GM18870 (cell line): ENCODE measurements at regions not wholly inside any gene's neighbourhood (a gene's known extent, or its start where the extent isn't known, plus 50 kb on each side); places are given as distances from the start of the nearest gene placed in this dataset.
"Not testable (repeated sequence)": the region's sequence is repeated elsewhere in the genome, so short reads cannot be mapped to it uniquely, and the experiment has no call there.

Experiments
- ATAC-seq: cut with Tn5 transposase; IDR thresholded peaks from one replicate; pipeline ENCODE4 v1.9.1; 2021; ENCODE audit warnings: moderate library complexity; ENCODE audit not compliant: unreplicated experiment

GRCh38 chr14:23829736-23830471, 123.7 kb upstream of the DHRS4 start:
- no peak for ATAC-seq

DNA sequence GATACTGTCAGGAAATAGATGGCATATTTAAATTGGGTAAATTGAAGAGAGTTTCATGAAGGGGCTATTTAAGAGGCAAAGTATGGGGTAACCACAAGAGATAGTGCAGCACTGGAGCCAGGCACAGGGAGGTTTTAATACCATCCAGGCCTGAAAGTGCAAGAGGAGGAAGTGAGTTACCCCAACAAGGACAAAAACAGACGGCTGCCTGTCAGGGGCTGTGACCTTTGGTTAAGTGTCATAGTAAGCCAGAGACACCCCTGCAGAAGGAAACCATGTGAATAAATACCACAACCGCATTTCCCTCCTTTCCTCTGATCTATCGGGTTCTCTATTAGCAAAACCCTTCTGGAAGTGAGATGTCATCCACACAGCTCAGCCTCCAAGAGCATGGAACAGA, 122.0 kb upstream of the DHRS4 start:
- ATAC-seq = no peak

DNA sequence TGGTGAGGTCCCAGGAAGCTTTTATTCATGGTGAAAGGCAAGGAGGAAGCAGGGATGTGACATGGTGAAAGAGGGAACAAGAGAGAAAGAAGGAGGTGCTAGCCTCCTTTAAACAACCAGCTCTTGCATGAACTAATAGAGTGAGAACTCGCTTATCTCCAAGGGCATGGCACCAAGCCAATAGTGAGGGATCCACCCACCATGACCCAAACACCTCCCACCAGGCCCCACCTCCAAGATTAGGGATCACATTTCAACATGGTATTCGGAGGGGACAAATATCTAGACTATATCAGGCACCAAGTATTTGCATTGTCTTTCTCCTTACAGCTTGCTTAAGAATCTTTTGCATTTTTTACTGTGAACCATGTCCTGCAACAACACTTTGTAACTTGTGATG, 91.9 kb upstream of the DHRS4 start:
- no peak for ATAC-seq

DNA sequence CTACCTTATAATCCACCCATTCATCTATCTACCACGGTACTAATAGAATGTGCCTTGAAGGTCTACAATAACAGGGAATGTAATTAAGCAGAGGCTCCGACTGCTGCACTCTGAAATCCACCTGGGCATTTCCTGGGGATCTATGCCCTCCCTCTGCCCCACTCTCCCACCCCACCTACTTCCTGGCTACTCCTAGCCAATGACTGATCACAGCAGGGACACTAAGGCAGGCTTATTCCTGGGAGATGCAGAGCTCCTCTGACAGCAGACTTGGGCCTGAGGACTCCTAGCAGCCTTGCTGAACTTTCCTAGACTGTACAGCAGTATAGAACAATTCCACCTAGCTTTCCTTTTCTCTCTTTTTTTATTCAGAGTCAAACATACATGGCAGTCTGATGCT, 91.1 kb upstream of the DHRS4 start:
- no peak for ATAC-seq

DNA sequence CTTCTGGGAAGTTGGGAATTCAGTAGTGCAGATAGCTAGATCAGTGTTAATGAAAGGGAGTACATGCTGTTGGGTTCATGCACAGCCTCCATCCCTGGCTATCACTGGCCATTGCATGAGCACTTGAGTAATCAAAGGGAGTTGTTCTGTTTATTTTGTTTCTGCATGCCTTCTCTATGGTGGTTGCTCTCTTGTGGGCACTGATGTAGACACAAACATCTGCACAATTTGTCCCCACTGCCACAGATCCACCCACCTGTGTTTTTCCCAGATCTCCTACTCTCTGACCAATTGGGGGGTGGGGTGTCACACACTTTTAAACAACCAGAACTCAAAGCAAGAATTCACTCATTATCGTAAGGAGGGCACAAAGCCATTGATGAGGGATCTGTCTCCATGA, 89.7 kb upstream of the DHRS4 start:
- ATAC-seq = no peak

DNA sequence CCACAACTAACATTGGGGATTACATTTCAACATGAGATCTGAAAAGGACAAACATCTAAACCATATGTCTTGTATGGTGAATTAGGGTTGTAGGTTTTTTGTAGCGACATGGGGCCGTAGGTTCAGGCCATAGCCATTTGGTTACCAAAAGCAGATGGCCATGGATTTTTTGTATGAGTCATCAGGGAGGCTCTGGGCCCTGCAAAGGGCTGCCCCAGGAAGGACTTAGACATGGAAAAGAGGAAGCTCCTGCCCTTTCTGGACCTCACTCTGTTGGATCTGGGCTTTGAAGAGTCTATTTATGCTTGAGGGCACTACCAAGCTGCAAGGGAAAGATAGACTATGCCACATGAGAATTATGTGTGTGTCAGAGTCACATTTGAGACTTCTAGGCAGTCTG, 89.3 kb upstream of the DHRS4 start:
- no peak for ATAC-seq

DNA sequence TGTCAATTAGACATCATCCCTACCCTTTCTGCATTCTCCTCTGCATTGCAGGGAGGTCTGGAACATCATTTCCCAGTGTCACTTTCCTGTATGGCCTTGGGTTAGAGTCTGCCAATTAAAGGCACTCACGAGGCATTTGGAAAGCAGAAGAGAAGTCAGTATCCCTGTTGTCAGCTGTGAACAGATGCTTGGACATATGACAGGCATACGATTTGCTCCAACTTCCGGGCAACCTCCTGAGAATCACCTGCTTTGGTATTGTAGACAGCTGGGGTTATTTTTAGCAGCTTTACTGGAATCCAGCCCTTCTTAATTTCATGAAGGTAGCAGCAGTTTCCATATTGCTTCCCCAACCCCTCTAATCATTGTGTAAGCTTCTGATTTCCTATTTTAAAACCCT, 88.7 kb upstream of the DHRS4 start:
- ATAC-seq = no peak

DNA sequence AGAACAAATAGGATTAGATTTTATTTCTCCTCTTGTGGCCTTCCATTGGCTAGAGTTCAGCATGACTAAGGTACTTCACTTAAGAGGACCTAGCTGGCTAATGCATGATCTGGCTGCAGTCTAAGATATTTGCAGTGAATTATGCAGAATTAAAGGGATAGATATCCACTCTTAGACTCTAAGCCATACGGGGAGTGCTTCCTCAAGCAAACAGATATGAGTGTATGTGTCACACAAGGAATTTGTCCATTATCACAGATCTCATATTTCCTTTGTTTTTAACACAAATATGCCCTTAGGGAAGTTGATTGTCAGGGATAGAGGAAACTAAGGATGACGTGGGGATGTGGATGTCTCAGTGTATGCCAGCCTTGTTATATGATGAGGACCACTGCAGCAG, 88.1 kb upstream of the DHRS4 start:
- ATAC-seq = no peak

DNA sequence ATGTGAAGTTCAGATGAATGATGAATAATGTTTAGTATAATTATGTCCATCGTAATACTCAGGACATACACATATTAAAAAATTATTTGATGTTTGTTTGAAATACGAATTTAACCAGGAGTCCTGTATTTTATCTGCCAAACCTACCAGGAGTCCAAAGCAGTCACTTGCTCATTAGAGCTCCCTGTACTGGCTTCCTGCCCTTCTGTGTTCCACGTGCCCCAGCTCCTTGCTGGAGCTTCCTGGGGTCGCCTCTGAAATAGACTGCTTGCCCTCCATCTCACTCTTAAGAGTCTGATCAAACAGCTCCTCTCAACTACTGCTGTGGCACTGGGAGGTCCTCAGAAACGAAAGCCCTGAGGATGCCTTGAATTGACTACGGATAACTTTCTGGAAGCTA, 87.3 kb upstream of the DHRS4 start:
- no peak for ATAC-seq

DNA sequence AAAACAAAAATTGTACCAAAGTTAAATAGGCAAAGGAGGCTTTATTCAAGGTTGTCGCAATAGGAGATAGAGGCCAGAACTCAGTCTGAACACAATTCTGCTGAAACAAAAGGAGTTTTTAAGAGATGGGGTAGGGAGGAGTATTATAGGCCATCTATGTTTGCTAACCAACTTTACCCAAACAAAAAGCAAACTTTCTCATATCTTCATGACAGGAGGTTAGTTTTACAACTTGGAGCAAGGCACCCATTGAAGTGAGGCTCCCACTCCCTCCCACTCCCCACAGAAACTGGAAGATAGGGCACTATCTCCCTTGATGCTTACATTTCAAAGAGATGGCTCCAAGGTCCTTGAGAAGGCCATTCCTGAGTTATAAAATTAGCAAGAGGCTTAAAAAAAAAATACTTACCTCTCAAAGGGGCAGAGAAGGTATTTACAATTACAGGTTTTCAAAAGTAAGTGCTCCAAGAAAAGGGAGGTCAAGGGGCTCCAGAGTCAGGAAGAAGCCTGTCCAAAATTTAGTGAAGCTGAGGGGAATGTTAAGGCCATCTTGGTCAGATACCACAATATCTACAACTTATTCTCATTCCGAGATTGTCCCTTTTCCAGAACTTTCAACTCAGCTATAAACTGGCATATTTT, 84.4 kb upstream of the DHRS4 start:
- ATAC-seq = no peak

- ATAC-seq = no peak
Measured at GRCh38 chr14:23876160-23876750, 77.3 kb upstream of the DHRS4 start.

DNA sequence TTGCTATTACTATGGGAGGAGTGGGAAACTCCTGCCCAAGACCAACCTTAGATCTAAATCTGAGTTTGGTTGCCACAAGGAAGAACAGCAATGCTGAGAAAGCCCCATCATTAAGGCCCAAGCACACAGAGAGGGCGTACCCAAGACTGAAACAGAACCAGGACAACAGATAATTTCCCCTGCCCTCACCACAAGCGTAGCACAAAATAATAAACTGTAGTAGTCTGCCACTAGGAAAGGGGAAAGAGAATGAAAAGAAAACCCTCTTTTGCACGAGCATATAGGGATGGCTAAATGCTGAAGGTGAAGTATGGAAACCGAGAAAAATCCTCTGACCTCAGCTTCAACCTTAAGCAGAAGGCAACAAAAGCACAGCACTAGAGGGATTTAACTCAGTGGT, 76.5 kb upstream of the DHRS4 start:
- peak; percentile 65 for ATAC-seq

GRCh38 chr14:23877538-23878180, 75.9 kb upstream of the DHRS4 start:
- ATAC-seq = peak; percentile 78

DNA sequence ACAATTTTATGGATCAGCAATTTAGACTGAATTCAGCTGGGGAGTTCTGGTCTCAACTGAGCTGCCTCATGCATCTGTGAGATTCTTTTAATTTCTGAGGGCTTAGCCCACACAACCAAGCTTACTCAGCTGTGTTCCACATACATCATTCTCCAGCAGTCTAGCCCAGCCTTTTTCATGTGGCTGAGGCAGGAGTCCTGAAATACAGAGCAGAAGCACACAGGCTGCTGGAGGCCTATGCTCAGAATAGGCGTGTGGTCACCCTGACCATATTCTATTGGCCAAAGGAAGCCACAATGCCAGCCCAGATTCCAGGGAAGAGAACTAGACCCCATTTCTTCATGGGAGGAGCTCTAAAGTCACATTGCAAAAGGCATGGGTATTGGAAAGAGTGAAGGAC, 72.3 kb upstream of the DHRS4 start:
- ATAC-seq = no peak

DNA sequence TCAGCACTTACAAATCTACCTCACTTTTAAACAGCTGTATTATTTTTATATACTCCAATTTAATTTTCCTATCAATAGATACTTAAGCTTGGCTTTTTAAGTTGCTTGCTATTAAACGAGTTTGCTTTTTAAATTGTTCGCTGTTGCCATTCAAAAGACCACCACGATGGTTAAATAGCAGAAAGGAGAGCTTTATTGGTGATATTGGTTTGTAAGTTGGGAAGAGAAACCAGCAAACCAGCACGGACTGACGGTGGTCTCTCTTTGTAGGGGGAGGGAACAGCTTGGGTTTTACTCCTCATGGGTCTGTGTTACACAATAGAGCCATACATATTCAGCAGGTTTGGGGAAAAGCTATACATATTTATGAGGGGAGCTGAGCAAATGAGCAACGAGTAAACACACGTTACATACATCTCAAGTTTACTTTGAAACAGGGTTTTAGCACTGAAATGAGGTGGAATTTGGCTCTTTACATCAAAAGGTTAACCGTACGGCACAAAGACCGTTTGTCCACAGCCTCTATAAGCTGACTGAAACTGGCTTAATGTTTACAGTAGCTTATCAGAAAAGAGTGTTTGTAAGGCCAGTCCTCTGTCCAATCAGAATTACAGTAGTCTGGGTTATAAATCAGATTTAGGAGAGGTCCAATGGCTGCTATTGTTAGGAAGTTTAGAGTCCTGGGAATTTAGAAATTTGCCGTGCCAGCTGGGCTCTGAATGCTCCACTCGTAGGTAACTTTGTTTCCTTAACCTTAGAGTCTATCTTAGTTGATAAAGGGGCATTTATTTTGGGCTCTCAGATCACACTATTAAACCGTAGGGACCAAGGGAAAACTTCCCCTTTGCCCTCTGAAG, 69.7 kb upstream of the DHRS4 start:
- no peak for ATAC-seq

- no peak for ATAC-seq
Measured at GRCh38 chr14:23884541-23884904, 69.0 kb upstream of the DHRS4 start.

DNA sequence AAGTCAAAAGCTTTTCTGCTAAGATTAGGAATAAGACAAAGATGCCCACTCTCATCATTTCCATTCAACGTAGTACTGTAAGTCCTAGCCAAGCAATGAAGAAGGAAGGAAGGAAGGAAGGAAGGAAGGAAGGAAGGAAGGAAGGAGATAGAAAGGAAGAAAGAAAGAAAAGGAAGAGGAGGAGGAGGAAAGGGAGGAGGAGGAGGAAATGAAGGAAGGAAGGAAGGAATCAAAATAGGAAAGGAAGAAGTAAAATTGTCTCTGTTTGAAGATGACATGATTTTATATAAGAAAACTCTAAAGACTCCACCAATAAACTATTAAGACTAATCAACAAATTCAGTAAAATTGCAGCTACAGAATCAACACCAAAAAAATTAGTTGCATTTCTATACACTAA, 66.0 kb upstream of the DHRS4 start:
- no peak for ATAC-seq

GRCh38 chr14:23891717-23892116, 61.9 kb upstream of the DHRS4 start:
- not testable (repeated sequence) for ATAC-seq

DNA sequence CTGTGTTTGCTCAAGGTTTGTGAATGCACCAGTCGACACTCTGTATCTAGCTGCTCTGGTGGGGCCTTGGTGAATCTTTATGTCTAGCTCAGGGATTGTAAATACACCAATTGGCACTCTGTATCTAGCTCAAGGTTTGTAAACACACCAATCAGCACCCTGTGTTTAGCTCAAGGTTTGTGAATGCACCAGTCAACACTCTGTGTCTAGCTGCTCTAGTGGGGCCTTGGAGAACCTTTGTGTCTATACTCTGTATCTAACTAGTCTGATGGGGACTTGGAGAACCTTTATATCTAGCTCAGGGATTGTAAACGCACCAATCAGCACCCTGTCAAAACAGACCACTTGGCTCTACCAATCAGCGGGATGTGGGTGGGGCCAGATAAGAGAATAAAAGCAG, 61.3 kb upstream of the DHRS4 start:
- ATAC-seq = not testable (repeated sequence)

DNA sequence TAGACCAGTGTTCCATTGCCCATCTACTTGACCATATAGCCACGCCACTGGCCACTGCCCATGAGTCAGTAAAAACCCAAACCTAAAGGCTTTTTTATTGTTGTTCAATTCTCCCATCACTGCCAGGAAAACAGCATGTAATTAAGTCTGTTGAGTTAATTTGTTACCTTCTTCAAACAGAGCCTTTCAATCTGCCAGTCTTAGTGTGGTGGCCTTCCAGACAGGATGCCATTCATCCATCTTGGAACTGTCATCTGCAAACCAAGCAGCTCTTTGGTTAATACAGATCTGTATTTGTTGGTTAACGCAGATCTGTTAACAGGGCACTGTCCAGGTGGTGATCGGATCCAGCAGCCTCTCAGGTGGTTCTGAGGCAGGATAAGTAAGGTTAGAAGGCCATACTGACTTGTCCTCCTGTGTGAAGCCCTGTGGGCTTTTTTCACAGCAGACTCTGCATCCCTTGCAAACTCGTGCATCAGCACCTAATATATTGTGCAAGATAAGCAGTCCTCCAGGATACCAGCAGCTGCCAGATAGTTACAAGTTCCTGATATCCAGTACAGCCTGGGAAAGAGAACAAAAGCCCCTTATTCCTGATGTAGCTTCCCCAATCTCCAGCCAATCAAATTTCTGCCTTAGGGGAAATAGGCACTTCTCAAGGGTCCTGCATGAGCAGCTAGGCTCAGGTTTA, 59.1 kb upstream of the DHRS4 start:
- ATAC-seq = no peak

GRCh38 chr14:23895053-23895419, 58.5 kb upstream of the DHRS4 start:
- ATAC-seq = no peak
